Smooth muscle cell (in vitro differentiated cells): ENCODE measurements at regions not wholly inside any gene's neighbourhood (a gene's known extent, or its start where the extent isn't known, plus 50 kb on each side); places are given as distances from the start of the nearest gene placed in this dataset.

ENCODE experiments used
- DNase-seq: peaks from one replicate; lab custom pipeline; 2025; ENCODE audit not compliant: unreplicated experiment; lab: John Stamatoyannopoulos, UW
- H2AFZ ChIP-seq: fragments of 200-600 bp; sonication (generic); 2 replicates; pipeline ENCODE4 v1.6.0; 2016; ENCODE audit warnings: antibody characterized with exemption, low read depth, mild to moderate bottlenecking
- H3F3A ChIP-seq: fragments of 200-600 bp; sonication (generic); 2 replicates; pipeline ENCODE4 v1.6.0; 2017; ENCODE audit warnings: antibody characterized with exemption, low read depth
- H3K27ac ChIP-seq: fragments of 200-600 bp; sonication (generic); 2 replicates; pipeline ENCODE4 v1.5.1; 2016; ENCODE audit warnings: low read depth, mild to moderate bottlenecking
- H3K27me3 ChIP-seq: fragments of 200-600 bp; sonication (generic); 2 replicates; pipeline ENCODE4 v1.6.1; 2016; ENCODE audit warnings: low read depth, mild to moderate bottlenecking
- H3K36me3 ChIP-seq: fragments of 200-600 bp; sonication (generic); 2 replicates; pipeline ENCODE4 v1.5.1; 2016; ENCODE audit warnings: low read depth
- H3K4me1 ChIP-seq: fragments of 200-600 bp; sonication (generic); 2 replicates; pipeline ENCODE4 v1.5.1; 2016; ENCODE audit warnings: low read depth
- H3K4me2 ChIP-seq: fragments of 200-600 bp; sonication (generic); 2 replicates; pipeline ENCODE4 v1.6.0; 2016; ENCODE audit warnings: mild to moderate bottlenecking
- H3K4me3 ChIP-seq: fragments of 200-600 bp; sonication (generic); 2 replicates; pipeline ENCODE4 v1.5.1; 2016; ENCODE audit warnings: mild to moderate bottlenecking
- H3K79me2 ChIP-seq: fragments of 200-600 bp; sonication (generic); 2 replicates; pipeline ENCODE4 v1.6.0; 2016; ENCODE audit warnings: low read depth, mild to moderate bottlenecking
- H3K9ac ChIP-seq: fragments of 200-600 bp; sonication (generic); 2 replicates; pipeline ENCODE4 v1.6.0; 2016; ENCODE audit warnings: low read depth
- H3K9me3 ChIP-seq: fragments of 200-600 bp; sonication (generic); replicated peaks from 2 replicates; pipeline ENCODE4 v1.5.1; 2016; ENCODE audit warnings: low read depth
- H4K20me1 ChIP-seq: fragments of 200-600 bp; sonication (generic); 2 replicates; pipeline ENCODE4 v1.6.0; 2016; ENCODE audit warnings: low read depth
- CTCF ChIP-seq: fragments of 200-600 bp; sonication (generic); IDR thresholded peaks from 2 replicates; pipeline ENCODE4 v1.5.1; 2017; ENCODE audit warnings: borderline replicate concordance, mild to moderate bottlenecking, antibody characterized with exemption; ENCODE audit not compliant: insufficient read depth, poor library complexity, severe bottlenecking
- WGBS: methylation state at CpG from one replicate; pipeline ENCODE4 v1.1.7; 2016; ENCODE audit warnings: low lambda C conversion rate; 5-methylcytosine and 5-hydroxymethylcytosine counted together

GRCh38 chr2:192469612-192470011 lies 274.9 kb upstream of the TMEFF2 start:
- no peaks in the 10 kb centered on the region for H3K36me3 ChIP-seq
- no peak overlapping the region for H2AFZ ChIP-seq
- no peaks in the 10 kb centered on the region for H3K27me3 ChIP-seq
- 88% methylated on average over 1 of the region's 1 CpG for WGBS
- H3F3A ChIP-seq, result no peaks in the 10 kb centered on the region
- no peaks in the 10 kb centered on the region for H3K79me2 ChIP-seq
- no peaks in the 10 kb centered on the region for H4K20me1 ChIP-seq
- H3K9ac ChIP-seq, result no peak overlapping the region
- H3K9me3 ChIP-seq, result no peaks in the 10 kb centered on the region
- no peak overlapping the region for H3K4me2 ChIP-seq
- no peak for TF ChIP-seq CTCF
- no peaks in the 10 kb centered on the region for H3K4me1 ChIP-seq
- DNase-seq, result no peak
- H3K4me3 ChIP-seq, result no peak overlapping the region
- no peak overlapping the region for H3K27ac ChIP-seq

GRCh38 chr2:192467953-192468660 lies 273.4 kb upstream of the TMEFF2 start:
- WGBS, result 83% methylated on average over 4 of the region's 4 CpGs
- H3K36me3 ChIP-seq, result no peaks in the 10 kb centered on the region
- H3K4me1 ChIP-seq, result no peaks in the 10 kb centered on the region
- no peak overlapping the region for H2AFZ ChIP-seq
- H3K79me2 ChIP-seq, result no peaks in the 10 kb centered on the region
- no peaks in the 10 kb centered on the region for H3F3A ChIP-seq
- H3K4me2 ChIP-seq, result no peak overlapping the region
- H3K27ac ChIP-seq, result no peak overlapping the region
- no peak overlapping the region for H3K9ac ChIP-seq
- H3K27me3 ChIP-seq, result no peaks in the 10 kb centered on the region
- no peaks in the 10 kb centered on the region for H4K20me1 ChIP-seq
- H3K4me3 ChIP-seq, result no peak overlapping the region
- no peak for DNase-seq
- no peak for TF ChIP-seq CTCF
- H3K9me3 ChIP-seq, result no peaks in the 10 kb centered on the region

- Histone ChIP-seq H3K36me3 (no peaks in the 10 kb centered on the region), H3K79me2 (no peaks in the 10 kb centered on the region), H3K9me3 (no peaks in the 10 kb centered on the region), H3K4me1 (no peaks in the 10 kb centered on the region), H4K20me1 (no peaks in the 10 kb centered on the region), H3F3A (no peaks in the 10 kb centered on the region), H3K4me3 (no peak overlapping the region), H3K4me2 (no peak overlapping the region), H2AFZ (no peak overlapping the region), H3K9ac (no peak overlapping the region), H3K27ac (no peak overlapping the region), H3K27me3 (no peaks in the 10 kb centered on the region)
- DNase-seq, result no peak
- no peak for TF ChIP-seq CTCF
- WGBS, result 95% methylated on average over 1 of the region's 1 CpG
Observed at GRCh38 chr2:192465141-192465540, 270.4 kb upstream of the TMEFF2 start.

GRCh38 chr2:192459422-192459821 lies 264.7 kb upstream of the TMEFF2 start:
- no peak for TF ChIP-seq CTCF
- Histone ChIP-seq H4K20me1 (no peaks in the 10 kb centered on the region), H3K27ac (no peak overlapping the region), H2AFZ (no peak overlapping the region), H3K79me2 (no peaks in the 10 kb centered on the region), H3K36me3 (no peaks in the 10 kb centered on the region), H3K27me3 (no peaks in the 10 kb centered on the region), H3K4me1 (no peaks in the 10 kb centered on the region), H3K9ac (no peak overlapping the region), H3K4me3 (no peak overlapping the region), H3F3A (no peaks in the 10 kb centered on the region), H3K9me3 (no peaks in the 10 kb centered on the region), H3K4me2 (no peak overlapping the region)
- WGBS, result 88% methylated on average over 1 of the region's 1 CpG
- DNase-seq, result no peak
